ENCODE measurements at regions not wholly inside any gene's neighbourhood (a gene's known extent, or its start where the extent isn't known, plus 50 kb on each side); places are given as distances from the start of the nearest gene placed in this dataset.

DNA sequence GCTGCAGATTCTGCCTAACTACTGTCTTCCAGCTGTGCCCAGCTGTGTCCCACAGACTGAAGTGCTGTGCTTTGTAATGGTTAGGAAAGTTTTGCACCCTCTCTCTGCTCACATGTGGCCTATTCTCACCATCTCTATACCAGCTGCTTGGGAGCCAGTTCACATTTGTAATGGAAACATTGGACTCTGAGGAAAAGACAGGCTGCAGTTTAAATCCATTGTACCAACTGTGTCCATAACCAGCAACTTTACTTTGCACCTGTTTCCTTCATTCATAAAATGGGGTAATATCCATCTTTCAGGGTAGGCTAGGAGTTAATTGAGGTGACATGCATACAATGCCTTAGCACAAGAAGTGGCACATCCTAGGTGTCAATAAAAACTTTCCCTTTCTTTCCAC lies 344.0 kb downstream of the TNS1 start:
- intact Hi-C loops (cut with DNase I), result no loop called here
- TF ChIP-seq, protein P1, sequence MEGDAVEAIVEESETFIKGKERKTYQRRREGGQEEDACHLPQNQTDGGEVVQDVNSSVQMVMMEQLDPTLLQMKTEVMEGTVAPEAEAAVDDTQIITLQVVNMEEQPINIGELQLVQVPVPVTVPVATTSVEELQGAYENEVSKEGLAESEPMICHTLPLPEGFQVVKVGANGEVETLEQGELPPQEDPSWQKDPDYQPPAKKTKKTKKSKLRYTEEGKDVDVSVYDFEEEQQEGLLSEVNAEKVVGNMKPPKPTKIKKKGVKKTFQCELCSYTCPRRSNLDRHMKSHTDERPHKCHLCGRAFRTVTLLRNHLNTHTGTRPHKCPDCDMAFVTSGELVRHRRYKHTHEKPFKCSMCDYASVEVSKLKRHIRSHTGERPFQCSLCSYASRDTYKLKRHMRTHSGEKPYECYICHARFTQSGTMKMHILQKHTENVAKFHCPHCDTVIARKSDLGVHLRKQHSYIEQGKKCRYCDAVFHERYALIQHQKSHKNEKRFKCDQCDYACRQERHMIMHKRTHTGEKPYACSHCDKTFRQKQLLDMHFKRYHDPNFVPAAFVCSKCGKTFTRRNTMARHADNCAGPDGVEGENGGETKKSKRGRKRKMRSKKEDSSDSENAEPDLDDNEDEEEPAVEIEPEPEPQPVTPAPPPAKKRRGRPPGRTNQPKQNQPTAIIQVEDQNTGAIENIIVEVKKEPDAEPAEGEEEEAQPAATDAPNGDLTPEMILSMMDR (IDR thresholded peaks at IDR 0.05), result no peak
- TF ChIP-seq POLR2A (IDR thresholded peaks at IDR 0.05), result no peak
- H3K27me3 ChIP-seq, result no peaks in the 10 kb centered on the region
- H3K36me3 ChIP-seq, result no peaks in the 10 kb centered on the region
- no peak overlapping the region for H3K4me3 ChIP-seq
- no peak for DNase-seq
- H3K4me1 ChIP-seq, result peaks cover 4 to 56% (median 10%) of the 10 kb centered on the region in 3 donors
- no peaks in the 10 kb centered on the region for H3K9me3 ChIP-seq
- no peak overlapping the region for H3K27ac ChIP-seq

- H3K4me3 ChIP-seq, result no peak overlapping the region
- 87 to 100% methylated on average over 8 to 9 of the region's 9 CpGs for WGBS, 2 donors
- TF ChIP-seq, protein P1 (IDR thresholded peaks at IDR 0.05), result no peak
- TF ChIP-seq POLR2A (IDR thresholded peaks at IDR 0.05), result no peak
- no peaks in the 10 kb centered on the region for H3K9me3 ChIP-seq
- intact Hi-C loops (cut with DNase I), result no loop called here
- peak overlapping the region; percentile 5 to 61 (median 32) for H3K27ac ChIP-seq
- H3K27me3 ChIP-seq, result no peaks in the 10 kb centered on the region
- H3K36me3 ChIP-seq, result no peaks in the 10 kb centered on the region
- no peak for DNase-seq
- peaks cover 10 to 62% (median 26%) of the 10 kb centered on the region in 3 donors for H3K4me1 ChIP-seq
Measured at GRCh38 chr2:217657252-217657651, 345.5 kb downstream of the TNS1 start.

DNA sequence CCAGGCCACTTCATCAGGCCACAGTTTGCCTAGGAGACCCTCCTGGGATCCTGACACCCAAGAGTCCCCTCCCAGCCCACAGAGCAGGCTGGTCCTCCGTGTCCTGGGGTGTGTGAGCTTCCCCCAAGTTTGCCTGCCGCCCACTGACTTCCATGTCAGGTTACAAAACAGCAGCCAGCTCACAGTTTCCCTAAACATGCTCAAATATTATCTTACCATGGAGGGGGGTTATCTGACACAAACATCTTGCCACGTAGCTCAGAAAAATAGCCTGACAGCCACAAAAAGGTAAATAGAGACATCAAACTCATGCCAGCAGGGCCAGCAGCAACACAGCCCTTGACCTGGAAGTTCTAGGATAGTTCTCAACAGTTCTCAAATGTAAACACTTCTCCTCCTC lies 346.5 kb downstream of the TNS1 start:
- H3K9me3 ChIP-seq, result no peaks in the 10 kb centered on the region
- intact Hi-C loops (cut with DNase I), result no loop called here
- peaks cover 10 to 62% (median 29%) of the 10 kb centered on the region in 3 donors for H3K4me1 ChIP-seq
- no peaks in the 10 kb centered on the region for H3K27me3 ChIP-seq
- no peaks in the 10 kb centered on the region for H3K36me3 ChIP-seq
- H3K27ac ChIP-seq, result peak overlapping the region in 3 of 4 donors; percentile 39 to 90 (median 69)
- DNase-seq, result no peak
- TF ChIP-seq, protein P1 (IDR thresholded peaks at IDR 0.05), result no peak
- no peak for TF ChIP-seq POLR2A (IDR thresholded peaks at IDR 0.05)
- WGBS, 2 donors, result 33 to 69% methylated on average over 1 of the region's 3 CpGs
- no peak overlapping the region for H3K4me3 ChIP-seq

DNA sequence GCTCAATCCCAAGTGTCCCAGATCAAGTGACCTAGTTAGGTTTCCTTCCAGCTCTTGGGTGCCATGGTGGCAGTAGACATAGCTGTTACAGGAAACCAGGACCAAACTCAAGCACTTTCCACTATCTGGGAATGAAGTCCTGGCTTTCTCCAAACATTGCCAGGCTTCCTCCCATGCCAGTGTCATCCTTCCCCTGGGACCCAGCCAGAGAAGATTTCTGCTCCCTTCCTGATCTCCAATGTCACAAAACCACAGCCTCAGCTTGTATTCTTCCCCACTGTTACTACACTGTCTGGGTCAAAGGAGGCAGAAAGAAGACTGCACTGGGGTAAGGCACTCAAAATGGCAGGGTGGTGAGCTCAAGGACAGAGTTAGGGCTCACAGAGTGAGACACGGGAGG lies 347.1 kb downstream of the TNS1 start:
- Histone ChIP-seq H3K27ac (peak overlapping the region in 3 of 4 donors; percentile 39 to 90 (median 51)), H3K36me3 (no peaks in the 10 kb centered on the region), H3K9me3 (no peaks in the 10 kb centered on the region), H3K4me1 (peaks cover 7 to 62% (median 34%) of the 10 kb centered on the region in 3 donors), H3K4me3 (no peak overlapping the region), H3K27me3 (no peaks in the 10 kb centered on the region)
- TF ChIP-seq POLR2A (IDR thresholded peaks at IDR 0.05), result no peak
- TF ChIP-seq, protein P1 (IDR thresholded peaks at IDR 0.05), result no peak
- WGBS, 2 donors, result 78 to 89% methylated on average over 1 of the region's 1 CpG
- intact Hi-C loops (cut with DNase I), result no loop called here
- no peak for DNase-seq

GRCh38 chr2:217654168-217654567 lies 348.6 kb downstream of the TNS1 start:
- H3K27ac ChIP-seq, result peak overlapping the region; percentile 20 to 90 (median 64)
- no peaks in the 10 kb centered on the region for H3K36me3 ChIP-seq
- no peak for DNase-seq
- peaks cover 6 to 68% (median 34%) of the 10 kb centered on the region in 3 donors for H3K4me1 ChIP-seq
- intact Hi-C loops (cut with DNase I), result loop anchor here (5.0 kb wide), 1 partner anchor 58 kb away; no protein-coding TSS in a partner anchor
- H3K4me3 ChIP-seq, result no peak overlapping the region
- no peaks in the 10 kb centered on the region for H3K27me3 ChIP-seq
- TF ChIP-seq, protein P1 (IDR thresholded peaks at IDR 0.05), result no peak
- no peak for TF ChIP-seq POLR2A (IDR thresholded peaks at IDR 0.05)
- 69 to 72% methylated on average over 4 of the region's 4 CpGs for WGBS, 2 donors
- H3K9me3 ChIP-seq, result no peaks in the 10 kb centered on the region
